Mesenchymal stem cell (in vitro differentiated cells and primary cell): ENCODE measurements at regions not wholly inside any gene's neighbourhood (a gene's known extent, or its start where the extent isn't known, plus 50 kb on each side); places are given as distances from the start of the nearest gene placed in this dataset.

Experiments used
- DNase-seq: peaks from one replicate; pipeline ENCODE4 v3.0.0-alpha.2; 2013
- H2AFZ ChIP-seq: one replicate; pipeline ENCODE4 v1.6.1; 2013; ENCODE audit warnings: low read depth, mild to moderate bottlenecking, control low read depth, inconsistent platforms, low read length, moderate library complexity
- H2AK5ac ChIP-seq: 2 replicates; pipeline ENCODE4 v1.6.1; 2013; ENCODE audit warnings: low read length, moderate library complexity, mild to moderate bottlenecking, inconsistent platforms; ENCODE audit not compliant: severe bottlenecking
- H2BK120ac ChIP-seq: one replicate; pipeline ENCODE4 v1.6.1; 2013; ENCODE audit warnings: low read depth, mild to moderate bottlenecking, inconsistent platforms, low read length, moderate library complexity
- H2BK12ac ChIP-seq, 2 experiments: one replicate each; pipeline ENCODE4 v1.6.1; 2013; ENCODE audit warnings: inconsistent platforms in 2 of 2, low read length in 2 of 2, mild to moderate bottlenecking in 2 of 2, moderate library complexity in 2 of 2, control low read depth in 1 of 2
- H2BK15ac ChIP-seq: one replicate; pipeline ENCODE4 v1.6.1; 2013; ENCODE audit warnings: mild to moderate bottlenecking, low read depth, inconsistent platforms; ENCODE audit not compliant: poor library complexity, severe bottlenecking
- H2BK5ac ChIP-seq: 2 replicates; pipeline ENCODE4 v1.6.1; 2013; ENCODE audit warnings: low read depth, mild to moderate bottlenecking, low read length, control low read depth, inconsistent platforms; ENCODE audit not compliant: poor library complexity, severe bottlenecking
- H3K14ac ChIP-seq, 2 experiments: one replicate each; pipeline ENCODE4 v1.6.1; 2013; ENCODE audit warnings: inconsistent platforms in 2 of 2, low read length in 2 of 2, control low read depth in 1 of 2, mild to moderate bottlenecking in 1 of 2, moderate library complexity in 1 of 2
- H3K18ac ChIP-seq, 2 experiments: one replicate each; pipeline ENCODE4 v1.6.1; 2013; ENCODE audit warnings: inconsistent platforms in 2 of 2, low read length in 2 of 2, control low read depth in 1 of 2, low read depth in 1 of 2, mild to moderate bottlenecking in 1 of 2
- H3K23ac ChIP-seq, 2 experiments: one replicate each; pipeline ENCODE4 v1.6.1; 2013; ENCODE audit warnings: inconsistent platforms in 2 of 2, low read length in 2 of 2, mild to moderate bottlenecking in 2 of 2, moderate library complexity in 2 of 2, control low read depth in 1 of 2
- H3K27ac ChIP-seq: 2 replicates; pipeline ENCODE4 v1.5.1; 2013; ENCODE audit warnings: mild to moderate bottlenecking, moderate library complexity, low read length, control low read depth, inconsistent platforms; ENCODE audit not compliant: poor library complexity, severe bottlenecking
- H3K27me3 ChIP-seq, 2 experiments: 2 replicates each; pipeline versions ENCODE4 v1.6.1 to v1.7.0; 2013; ENCODE audit warnings: low read length in 2 of 2, mild to moderate bottlenecking in 2 of 2, moderate library complexity in 2 of 2, control low read depth in 1 of 2, inconsistent platforms in 1 of 2; ENCODE audit not compliant: control insufficient read depth in 1 of 2, insufficient read depth in 1 of 2
- H3K36me3 ChIP-seq, 2 experiments: 2 replicates each; pipeline versions ENCODE4 v1.6.1 to v1.7.0; 2013; ENCODE audit warnings: low read length in 2 of 2, control low read depth in 1 of 2, inconsistent platforms in 1 of 2, low read depth in 1 of 2, mild to moderate bottlenecking in 1 of 2; ENCODE audit not compliant: insufficient read depth in 2 of 2, control insufficient read depth in 1 of 2
- H3K4ac ChIP-seq, 2 experiments: one replicate each; pipeline ENCODE4 v1.6.1; 2013; ENCODE audit warnings: inconsistent platforms in 2 of 2, low read length in 2 of 2, mild to moderate bottlenecking in 2 of 2, moderate library complexity in 2 of 2, control low read depth in 1 of 2, low read depth in 1 of 2
- H3K4me1 ChIP-seq: 2 replicates; pipeline ENCODE4 v1.6.1; 2013; ENCODE audit warnings: low read depth, low read length, control low read depth; ENCODE audit not compliant: control insufficient read depth, insufficient read depth
- H3K4me2 ChIP-seq: 2 replicates; pipeline ENCODE4 v1.6.1; 2013; ENCODE audit warnings: low read length, mild to moderate bottlenecking, inconsistent platforms; ENCODE audit not compliant: poor library complexity, severe bottlenecking
- H3K4me3 ChIP-seq, 2 experiments: 2 replicates each; pipeline versions ENCODE4 v1.5.1 to v1.7.0; 2013; ENCODE audit warnings: low read length in 2 of 2, mild to moderate bottlenecking in 2 of 2, control low read depth in 1 of 2, low read depth in 1 of 2; ENCODE audit not compliant: insufficient read depth in 1 of 2
- H3K79me1 ChIP-seq: replicated peaks from 2 replicates; pipeline ENCODE4 v1.6.1; 2013; ENCODE audit warnings: mild to moderate bottlenecking, control low read depth, low read length, inconsistent platforms; ENCODE audit not compliant: poor library complexity, severe bottlenecking
- H3K9ac ChIP-seq: 2 replicates; pipeline ENCODE4 v1.7.0; 2013; ENCODE audit warnings: mild to moderate bottlenecking, low read length, moderate library complexity
- H3K9me3 ChIP-seq: 2 replicates; pipeline ENCODE4 v1.7.0; 2013; ENCODE audit warnings: mild to moderate bottlenecking, low read length; ENCODE audit not compliant: control insufficient read depth
- H4K8ac ChIP-seq: one replicate; pipeline ENCODE4 v1.6.1; 2013; ENCODE audit warnings: inconsistent platforms, mild to moderate bottlenecking, low read length, moderate library complexity
- H4K91ac ChIP-seq: one replicate; pipeline ENCODE4 v1.6.1; 2013; ENCODE audit warnings: mild to moderate bottlenecking, low read length, inconsistent platforms
- WGBS: methylation state at CpG from one replicate; pipeline ENCODE4 v1.1.7; 2013; ENCODE audit warnings: mixed read lengths; 5-methylcytosine and 5-hydroxymethylcytosine counted together

GRCh38 chr16:86367291-86368072, 142.8 kb upstream of the FOXF1 start:
- no peak overlapping the region for H2AK5ac ChIP-seq
- no peak for DNase-seq
- H2BK12ac ChIP-seq, result peak overlapping the region; percentile 44 to 61
- no peaks in the 10 kb centered on the region for H3K79me1 ChIP-seq
- H3K27ac ChIP-seq, result no peak overlapping the region
- peak overlapping the region in 1 of 2 experiments; percentile 75 for H3K18ac ChIP-seq
- peak overlapping the region; percentile 61 for H4K8ac ChIP-seq
- no peak overlapping the region for H2BK15ac ChIP-seq
- peaks cover 0 to 45% of the 10 kb centered on the region in 2 experiments for H3K27me3 ChIP-seq
- H3K36me3 ChIP-seq, result no peaks in the 10 kb centered on the region
- no peak overlapping the region for H3K14ac ChIP-seq
- H2BK120ac ChIP-seq, result no peak overlapping the region
- no peaks in the 10 kb centered on the region for H3K4me1 ChIP-seq
- 76% methylated on average over 11 of the region's 12 CpGs for WGBS
- H2AFZ ChIP-seq, result no peak overlapping the region
- H4K91ac ChIP-seq, result no peak overlapping the region
- no peak overlapping the region for H3K9ac ChIP-seq
- no peaks in the 10 kb centered on the region for H3K9me3 ChIP-seq
- no peak overlapping the region for H3K23ac ChIP-seq
- no peak overlapping the region for H2BK5ac ChIP-seq
- H3K4ac ChIP-seq, result no peak overlapping the region
- no peak overlapping the region for H3K4me2 ChIP-seq
- no peak overlapping the region for H3K4me3 ChIP-seq

DNA sequence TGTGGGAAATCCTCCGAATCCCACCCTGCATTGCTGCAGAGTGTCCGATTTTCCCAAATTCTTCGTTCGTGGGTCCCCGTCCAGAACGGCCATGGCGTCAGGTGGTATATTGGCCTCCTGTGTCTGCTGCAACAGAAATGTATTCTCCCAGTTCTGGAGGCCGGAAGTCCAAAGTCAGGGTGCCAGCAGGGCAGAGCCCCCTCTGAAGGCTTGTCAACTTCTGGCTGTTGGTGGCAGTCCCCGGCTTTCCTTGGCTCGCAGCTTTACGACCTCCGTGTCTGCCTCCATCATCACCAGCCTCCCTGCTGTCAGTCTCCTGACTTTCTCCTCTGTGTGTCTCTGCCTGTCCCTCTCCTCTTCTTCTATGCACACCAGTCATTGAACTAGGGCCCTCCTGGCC, 142.1 kb upstream of the FOXF1 start:
- no peak overlapping the region for H3K4me3 ChIP-seq
- peak overlapping the region; percentile 24 to 54 for H3K4ac ChIP-seq
- no peak overlapping the region for H2AFZ ChIP-seq
- no peak for DNase-seq
- no peak overlapping the region for H3K27ac ChIP-seq
- H2BK120ac ChIP-seq, result no peak overlapping the region
- H4K91ac ChIP-seq, result no peak overlapping the region
- H3K27me3 ChIP-seq, result peaks cover 0 to 50% of the 10 kb centered on the region in 2 experiments
- no peaks in the 10 kb centered on the region for H3K79me1 ChIP-seq
- H3K23ac ChIP-seq, result no peak overlapping the region
- no peak overlapping the region for H2AK5ac ChIP-seq
- no peaks in the 10 kb centered on the region for H3K36me3 ChIP-seq
- H2BK12ac ChIP-seq, result peak overlapping the region; percentile 79 to 97
- no peaks in the 10 kb centered on the region for H3K4me1 ChIP-seq
- WGBS, result 78% methylated on average over 12 of the region's 12 CpGs
- no peak overlapping the region for H3K18ac ChIP-seq
- H3K4me2 ChIP-seq, result no peak overlapping the region
- H4K8ac ChIP-seq, result no peak overlapping the region
- H2BK15ac ChIP-seq, result no peak overlapping the region
- no peak overlapping the region for H2BK5ac ChIP-seq
- H3K9ac ChIP-seq, result no peak overlapping the region
- H3K14ac ChIP-seq, result peak overlapping the region in 1 of 2 experiments; percentile 71
- H3K9me3 ChIP-seq, result no peaks in the 10 kb centered on the region

DNA sequence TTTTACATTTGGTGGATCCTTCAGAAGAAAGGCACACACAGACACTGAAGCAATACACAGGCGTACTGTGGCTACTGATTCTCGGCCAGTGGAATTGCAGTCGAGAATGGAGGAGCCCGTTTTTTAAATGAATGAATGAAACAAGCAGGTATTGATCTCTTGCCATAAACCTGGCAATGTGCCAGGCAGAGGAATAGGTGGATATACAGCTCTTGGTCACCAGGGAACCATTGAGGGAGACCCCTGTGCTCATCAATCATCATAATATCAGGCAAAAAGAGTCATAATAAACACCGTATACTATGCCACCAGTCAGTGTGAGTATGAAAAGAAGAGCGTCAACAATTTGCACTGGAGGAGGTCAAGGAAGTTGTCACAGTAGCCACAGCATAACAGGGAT, 140.3 kb upstream of the FOXF1 start:
- no peak overlapping the region for H3K4ac ChIP-seq
- H3K4me2 ChIP-seq, result no peak overlapping the region
- H2BK12ac ChIP-seq, result no peak overlapping the region
- no peak overlapping the region for H4K8ac ChIP-seq
- WGBS, result 78% methylated on average over 6 of the region's 6 CpGs
- no peak overlapping the region for H3K23ac ChIP-seq
- H3K27me3 ChIP-seq, result peaks cover 0 to 39% of the 10 kb centered on the region in 2 experiments
- H3K36me3 ChIP-seq, result no peaks in the 10 kb centered on the region
- H3K9ac ChIP-seq, result no peak overlapping the region
- no peak overlapping the region for H4K91ac ChIP-seq
- H3K4me1 ChIP-seq, result no peaks in the 10 kb centered on the region
- H3K9me3 ChIP-seq, result peaks cover 12% of the 10 kb centered on the region
- H3K14ac ChIP-seq, result no peak overlapping the region
- H2BK120ac ChIP-seq, result no peak overlapping the region
- no peak overlapping the region for H3K4me3 ChIP-seq
- no peak overlapping the region for H3K27ac ChIP-seq
- H3K79me1 ChIP-seq, result no peaks in the 10 kb centered on the region
- no peak overlapping the region for H2AFZ ChIP-seq
- peak overlapping the region in 1 of 2 experiments; percentile 29 for H3K18ac ChIP-seq
- H2AK5ac ChIP-seq, result no peak overlapping the region
- no peak overlapping the region for H2BK5ac ChIP-seq
- DNase-seq, result no peak
- no peak overlapping the region for H2BK15ac ChIP-seq

GRCh38 chr16:86371083-86371803, 139.1 kb upstream of the FOXF1 start:
- peak overlapping the region; percentile 15 for H2BK120ac ChIP-seq
- peak overlapping the region; percentile 52 to 81 for H3K18ac ChIP-seq
- WGBS, result 85% methylated on average over 20 of the region's 20 CpGs

More at GRCh38 chr16:86371083-86371803, 139.1 kb upstream of the FOXF1 start:
- Histone ChIP-seq H3K4ac (peak overlapping the region; percentile 60 to 61), H3K4me2 (no peak overlapping the region), H2BK5ac (no peak overlapping the region), H3K79me1 (no peaks in the 10 kb centered on the region), H2BK15ac (peak overlapping the region; percentile 40), H2AFZ (no peak overlapping the region), H3K9me3 (peaks cover 12% of the 10 kb centered on the region), H3K36me3 (no peaks in the 10 kb centered on the region), H3K9ac (no peak overlapping the region), H3K4me3 (no peak overlapping the region), H2AK5ac (no peak overlapping the region), H3K27ac (no peak overlapping the region), H3K23ac (no peak overlapping the region), H3K4me1 (no peaks in the 10 kb centered on the region), H3K14ac (peak overlapping the region in 1 of 2 experiments; percentile 73), H3K27me3 (peaks cover 0 to 37% of the 10 kb centered on the region in 2 experiments), H2BK12ac (peak overlapping the region; percentile 93 to 96), H4K8ac (no peak overlapping the region), H4K91ac (peak overlapping the region; percentile 95)
- no peak for DNase-seq
